Endothelial cell of umbilical vein (primary cell): ENCODE measurements at regions not wholly inside any gene's neighbourhood (a gene's known extent, or its start where the extent isn't known, plus 50 kb on each side); places are given as distances from the start of the nearest gene placed in this dataset.

Experiments used
- BruUV-seq: library from RNA; stranded (reverse); fragments of 400-500 nt; replicated peaks from 2 replicates; lab custom pipeline; 2021; lab: Mats Ljungman, UMichigan
- CTCF ChIA-PET: fragments of 300-600, 350-600 bp; sonication (Branson Sonifier 250); formaldehyde crosslinking; loops from one replicate; lab custom pipeline; 2021; ENCODE audit warnings: antibody characterized with exemption, inconsistent platforms; lab: Charles Lee
- POLR2A ChIA-PET: fragments of 300-600, 350-600 bp; sonication (Branson Sonifier 250); formaldehyde crosslinking; loops from one replicate; lab custom pipeline; 2021; ENCODE audit warnings: antibody characterized with exemption, inconsistent platforms; lab: Charles Lee
- DNase-seq: peaks from one replicate; pipeline ENCODE4 v3.0.0-alpha.2; 2011; ENCODE audit warnings: low read depth, low spot score
- FAIRE-seq: peaks from 2 replicates; lab custom pipeline; 2011; peaks lifted over from hg19 to GRCh38; lab: Jason Lieb, UNC
- H2AFZ ChIP-seq: 2 replicates; pipeline ENCODE4 v1.6.0; 2012; ENCODE audit warnings: low read depth, low read length, control low read depth, inconsistent platforms
- H3K27ac ChIP-seq: 2 replicates; pipeline ENCODE4 v1.5.1; 2011; ENCODE audit warnings: low read depth, mild to moderate bottlenecking, control low read depth, low read length, moderate library complexity; ENCODE audit not compliant: insufficient read depth
- H3K27me3 ChIP-seq, 2 experiments: 2 replicates each; pipeline versions ENCODE4 v1.6.0 to v1.6.1; 2011; ENCODE audit warnings: low read length in 2 of 2, mixed read lengths in 1 of 2; ENCODE audit not compliant: control insufficient read depth in 2 of 2, insufficient read depth in 2 of 2
- H3K36me3 ChIP-seq, 2 experiments: 2 replicates in 1 of 2; 3 replicates in 1 of 2; pipeline ENCODE4 v1.5.1; 2011; ENCODE audit warnings: low read length in 2 of 2, mild to moderate bottlenecking in 1 of 2, moderate library complexity in 1 of 2; ENCODE audit not compliant: control insufficient read depth in 2 of 2, insufficient read depth in 2 of 2; ENCODE audit errors: extremely low read depth in 1 of 2
- H3K4me1 ChIP-seq: 3 replicates; pipeline ENCODE4 v1.5.1; 2011; ENCODE audit warnings: mild to moderate bottlenecking, low read length; ENCODE audit not compliant: control insufficient read depth, insufficient read depth; ENCODE audit errors: extremely low read depth
- H3K4me2 ChIP-seq: 2 replicates; pipeline ENCODE4 v1.6.1; 2011; ENCODE audit warnings: low read length, control low read depth, mixed read lengths; ENCODE audit not compliant: insufficient read depth
- H3K4me3 ChIP-seq, 3 experiments: fragments of 200-600 bp in 1 of 3; sonication (generic), shearing (Covaris generic) in 1 of 3; replicated peaks in 1 of 3; 2 replicates each; pipeline ENCODE4 v1.5.1; 2011 to 2016; ENCODE audit warnings: control low read depth in 3 of 3, low read length in 3 of 3, mild to moderate bottlenecking in 2 of 3, inconsistent platforms in 1 of 3, low read depth in 1 of 3, moderate library complexity in 1 of 3; ENCODE audit not compliant: insufficient read depth in 1 of 3
- H3K79me2 ChIP-seq: 2 replicates; pipeline ENCODE4 v1.6.0; 2012; ENCODE audit warnings: low read length, inconsistent platforms; ENCODE audit not compliant: control insufficient read depth, insufficient read depth
- H3K9ac ChIP-seq: replicated peaks from 2 replicates; pipeline ENCODE3; 2011; ENCODE audit warnings: low read length, control low read depth; ENCODE audit not compliant: insufficient read depth; ENCODE audit errors: extremely low read depth
- H3K9me1 ChIP-seq: replicated peaks from 3 replicates; pipeline ENCODE4 v1.6.0; 2011; ENCODE audit warnings: mild to moderate bottlenecking, low read length; ENCODE audit not compliant: control insufficient read depth, insufficient read depth; ENCODE audit errors: extremely low read depth
- H3K9me3 ChIP-seq: replicated peaks from 2 replicates; pipeline ENCODE4 v1.5.1; 2012; ENCODE audit warnings: low read length, inconsistent platforms; ENCODE audit not compliant: control insufficient read depth, insufficient read depth
- H4K20me1 ChIP-seq: replicated peaks from 2 replicates; pipeline ENCODE3; 2011; ENCODE audit warnings: mild to moderate bottlenecking, low read length; ENCODE audit not compliant: control insufficient read depth, insufficient read depth; ENCODE audit errors: extremely low read depth
- CTCF ChIP-seq, 2 donors: IDR thresholded peaks; 1 replicate in 1 of 2; 2 replicates in 1 of 2; pipeline ENCODE4 v1.5.1; 2011; ENCODE audit warnings: low read length in 2 of 2, mild to moderate bottlenecking in 2 of 2, moderate library complexity in 2 of 2, control low read depth in 1 of 2, inconsistent platforms in 1 of 2, low read depth in 1 of 2; ENCODE audit not compliant: insufficient read depth in 1 of 2; ENCODE audit errors: extremely low read depth in 1 of 2
- EZH2 ChIP-seq: IDR thresholded peaks from 2 replicates; pipeline ENCODE4 v1.6.1; 2012; ENCODE audit warnings: borderline replicate concordance, low read depth, mild to moderate bottlenecking, moderate library complexity, low read length, inconsistent platforms; ENCODE audit not compliant: severe bottlenecking
- FOS ChIP-seq: IDR thresholded peaks from 2 replicates; pipeline ENCODE4 v1.6.1; 2011; ENCODE audit warnings: mild to moderate bottlenecking, low read length, moderate library complexity, borderline replicate concordance; ENCODE audit not compliant: insufficient read depth
- GATA2 ChIP-seq: IDR thresholded peaks from 2 replicates; pipeline ENCODE4 v1.7.0; 2011; ENCODE audit warnings: low read depth, mild to moderate bottlenecking, moderate library complexity, mixed read lengths, low read length; ENCODE audit not compliant: insufficient read length, insufficient read depth
- JUN ChIP-seq: IDR thresholded peaks from 2 replicates; pipeline ENCODE4 v1.6.1; 2011; ENCODE audit warnings: borderline replicate concordance, low read depth; ENCODE audit not compliant: insufficient read length, insufficient read depth
- MAX ChIP-seq: IDR thresholded peaks from 2 replicates; pipeline ENCODE4 v1.6.1; 2011; ENCODE audit not compliant: insufficient read depth, insufficient read length
- MYC ChIP-seq: IDR thresholded peaks from one replicate; pipeline ENCODE4 v1.6.1; 2011; ENCODE audit warnings: mild to moderate bottlenecking, low read depth, low read length
- POLR2A ChIP-seq: IDR thresholded peaks from 2 replicates; pipeline ENCODE4 v1.6.1; 2012; ENCODE audit warnings: low read depth, mild to moderate bottlenecking, control low read depth, low read length
- POLR2AphosphoS5 ChIP-seq: IDR thresholded peaks from 2 replicates; pipeline ENCODE4 v1.6.1; 2012; ENCODE audit warnings: low read depth, mild to moderate bottlenecking, control low read depth, low read length, moderate library complexity; ENCODE audit not compliant: insufficient read depth
- dilution Hi-C: fragments of 300-500 bp; cut with MboI; formaldehyde crosslinking; loops from one replicate; pipeline ENCODE4 v1.15.0; 2019; ENCODE audit warnings: low sequenced_read_pairs; ENCODE audit not compliant: extremely low pct_ligation_motif_present
- intact Hi-C: fragments of 100-400 bp; cut with micrococcal nuclease; formaldehyde crosslinking; loops from one replicate; pipeline ENCODE4 v1.10.0; 2022

GRCh38 chr2:122927710-122928557, 1097.2 kb upstream of the CNTNAP5 start:
- no peaks in the 10 kb centered on the region for H3K36me3 ChIP-seq
- dilution Hi-C loops: no loop called here
- no peaks in the 10 kb centered on the region for H3K4me1 ChIP-seq
- H3K4me2 ChIP-seq: no peak overlapping the region
- no peak overlapping the region for H3K4me3 ChIP-seq
- H3K27ac ChIP-seq: no peak overlapping the region
- H3K9me1 ChIP-seq: no peaks in the 10 kb centered on the region
- intact Hi-C loops: no loop called here
- H3K27me3 ChIP-seq: no peaks in the 10 kb centered on the region
- TF ChIP-seq MYC (no peak), MAX (no peak)
- ChIA-PET POLR2A (no interaction called here), CTCF (no interaction called here)
- no peak overlapping the region for H3K9ac ChIP-seq
- no peak overlapping the region for H2AFZ ChIP-seq
- H3K9me3 ChIP-seq: peaks cover 5% of the 10 kb centered on the region
- no peaks in the 10 kb centered on the region for H3K79me2 ChIP-seq
- no peaks in the 10 kb centered on the region for H4K20me1 ChIP-seq
- DNase-seq (no peak), FAIRE-seq (no peak)
- BruUV-seq: no TSS peak

GRCh38 chr2:122929347-122929746, 1095.7 kb upstream of the CNTNAP5 start:
- Histone ChIP-seq H3K27me3 (no peaks in the 10 kb centered on the region), H3K36me3 (no peaks in the 10 kb centered on the region), H3K4me1 (no peaks in the 10 kb centered on the region), H3K9ac (no peak overlapping the region), H2AFZ (no peak overlapping the region), H3K27ac (no peak overlapping the region), H3K4me3 (no peak overlapping the region), H4K20me1 (no peaks in the 10 kb centered on the region), H3K79me2 (no peaks in the 10 kb centered on the region), H3K4me2 (no peak overlapping the region), H3K9me3 (peaks cover 3% of the 10 kb centered on the region), H3K9me1 (no peaks in the 10 kb centered on the region)
- no peak for FAIRE-seq
- dilution Hi-C loops: no loop called here
- ChIA-PET POLR2A (no interaction called here), CTCF (no interaction called here)
- TF ChIP-seq POLR2AphosphoS5 (no peak), MAX (no peak), CTCF (IDR thresholded peaks at IDR 0.05; ENCODE audit: extremely low read depth in 1 of 2, insufficient read depth in 1 of 2, low read depth in 1 of 2, low read length in 2 of 2) (no peak), FOS (no peak), POLR2A (no peak), MYC (no peak), GATA2 (no peak), JUN (no peak), EZH2 (no peak)
- no TSS peak for BruUV-seq
- DNase-seq: no peak
- intact Hi-C loops: no loop called here
